ENCODE measurements at regions not wholly inside any gene's neighbourhood (a gene's known extent, or its start where the extent isn't known, plus 50 kb on each side); places are given as distances from the start of the nearest gene placed in this dataset.

- TF ChIP-seq, protein P1, sequence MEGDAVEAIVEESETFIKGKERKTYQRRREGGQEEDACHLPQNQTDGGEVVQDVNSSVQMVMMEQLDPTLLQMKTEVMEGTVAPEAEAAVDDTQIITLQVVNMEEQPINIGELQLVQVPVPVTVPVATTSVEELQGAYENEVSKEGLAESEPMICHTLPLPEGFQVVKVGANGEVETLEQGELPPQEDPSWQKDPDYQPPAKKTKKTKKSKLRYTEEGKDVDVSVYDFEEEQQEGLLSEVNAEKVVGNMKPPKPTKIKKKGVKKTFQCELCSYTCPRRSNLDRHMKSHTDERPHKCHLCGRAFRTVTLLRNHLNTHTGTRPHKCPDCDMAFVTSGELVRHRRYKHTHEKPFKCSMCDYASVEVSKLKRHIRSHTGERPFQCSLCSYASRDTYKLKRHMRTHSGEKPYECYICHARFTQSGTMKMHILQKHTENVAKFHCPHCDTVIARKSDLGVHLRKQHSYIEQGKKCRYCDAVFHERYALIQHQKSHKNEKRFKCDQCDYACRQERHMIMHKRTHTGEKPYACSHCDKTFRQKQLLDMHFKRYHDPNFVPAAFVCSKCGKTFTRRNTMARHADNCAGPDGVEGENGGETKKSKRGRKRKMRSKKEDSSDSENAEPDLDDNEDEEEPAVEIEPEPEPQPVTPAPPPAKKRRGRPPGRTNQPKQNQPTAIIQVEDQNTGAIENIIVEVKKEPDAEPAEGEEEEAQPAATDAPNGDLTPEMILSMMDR (IDR thresholded peaks at IDR 0.05; ENCODE audit: insufficient read depth, low read depth, low read length) = no peak
- no peak for DNase-seq (ENCODE audit: low read depth)
- no peak overlapping the region for H3K4me3 ChIP-seq (ENCODE audit: low read depth, low read length)
These were observed 50.3 kb upstream of the CLDN10 start for GRCh38 chr13:95502216-95502615.

Data from fibroblast of villous mesenchyme (primary cell).